ENCODE measurements at regions not wholly inside any gene's neighbourhood (a gene's known extent, or its start where the extent isn't known, plus 50 kb on each side); places are given as distances from the start of the nearest gene placed in this dataset.

- TF ChIP-seq GATA2 (IDR thresholded peaks at IDR 0.05; ENCODE audit: low read depth, low read length) (no peak), GATA3 (IDR thresholded peaks at IDR 0.05; ENCODE audit: low read depth, low read length) (no peak)
Observed at GRCh38 chr18:71049893-71050292, 761.0 kb downstream of the SOCS6 start.

- no peak for TF ChIP-seq GATA2 (IDR thresholded peaks at IDR 0.05; ENCODE audit: low read depth, low read length)
- TF ChIP-seq GATA3 (IDR thresholded peaks at IDR 0.05; ENCODE audit: low read depth, low read length): no peak
Observed at GRCh38 chr18:71047882-71048281, 759.0 kb downstream of the SOCS6 start.

GRCh38 chr18:71045331-71046065, 756.7 kb downstream of the SOCS6 start:
- TF ChIP-seq GATA2 (IDR thresholded peaks at IDR 0.05; ENCODE audit: low read depth, low read length) (no peak), GATA3 (IDR thresholded peaks at IDR 0.05; ENCODE audit: low read depth, low read length) (no peak)

- TF ChIP-seq GATA3 (IDR thresholded peaks at IDR 0.05; ENCODE audit: low read depth, low read length) (no peak), GATA2 (IDR thresholded peaks at IDR 0.05; ENCODE audit: low read depth, low read length) (no peak)
Observed at GRCh38 chr18:71040161-71040560, 751.3 kb downstream of the SOCS6 start.

- no peak for TF ChIP-seq GATA2 (IDR thresholded peaks at IDR 0.05; ENCODE audit: low read depth, low read length)
- TF ChIP-seq GATA3 (IDR thresholded peaks at IDR 0.05; ENCODE audit: low read depth, low read length): no peak
Observed at GRCh38 chr18:71038196-71038595, 749.4 kb downstream of the SOCS6 start.

- TF ChIP-seq GATA3 (IDR thresholded peaks at IDR 0.05; ENCODE audit: low read depth, low read length): no peak
Observed at GRCh38 chr18:71036783-71037182, 747.9 kb downstream of the SOCS6 start.

GRCh38 chr18:71028285-71028762, 739.5 kb downstream of the SOCS6 start:
- TF ChIP-seq GATA2 (IDR thresholded peaks at IDR 0.05; ENCODE audit: low read depth, low read length) (no peak; the same call in 1 of the 2 replicates), GATA3 (IDR thresholded peaks at IDR 0.05; ENCODE audit: low read depth, low read length) (no peak)

GRCh38 chr18:71027531-71027930, 738.7 kb downstream of the SOCS6 start:
- TF ChIP-seq GATA2 (IDR thresholded peaks at IDR 0.05; ENCODE audit: low read depth, low read length): no peak
- TF ChIP-seq GATA3 (IDR thresholded peaks at IDR 0.05; ENCODE audit: low read depth, low read length): no peak

GRCh38 chr18:71025505-71026225, 736.8 kb downstream of the SOCS6 start:
- TF ChIP-seq GATA2 (IDR thresholded peaks at IDR 0.05; ENCODE audit: low read depth, low read length) (no peak), GATA3 (IDR thresholded peaks at IDR 0.05; ENCODE audit: low read depth, low read length) (no peak)

GRCh38 chr18:71022389-71022788, 733.5 kb downstream of the SOCS6 start:
- TF ChIP-seq GATA2 (IDR thresholded peaks at IDR 0.05; ENCODE audit: low read depth, low read length) (no peak), GATA3 (IDR thresholded peaks at IDR 0.05; ENCODE audit: low read depth, low read length) (no peak)

- TF ChIP-seq GATA3 (IDR thresholded peaks at IDR 0.05; ENCODE audit: low read depth, low read length) (no peak), GATA2 (IDR thresholded peaks at IDR 0.05; ENCODE audit: low read depth, low read length) (no peak)
Observed at GRCh38 chr18:71021030-71021362, 732.2 kb downstream of the SOCS6 start.

GRCh38 chr18:71020342-71021029, 731.6 kb downstream of the SOCS6 start:
- TF ChIP-seq GATA3 (IDR thresholded peaks at IDR 0.05; ENCODE audit: low read depth, low read length) (no peak), GATA2 (IDR thresholded peaks at IDR 0.05; ENCODE audit: low read depth, low read length) (no peak)

GRCh38 chr18:71018816-71019215, 730.0 kb downstream of the SOCS6 start:
- no peak for TF ChIP-seq GATA3 (IDR thresholded peaks at IDR 0.05; ENCODE audit: low read depth, low read length)
- TF ChIP-seq GATA2 (IDR thresholded peaks at IDR 0.05; ENCODE audit: low read depth, low read length): no peak

GRCh38 chr18:71012789-71013188, 723.9 kb downstream of the SOCS6 start:
- TF ChIP-seq GATA2 (IDR thresholded peaks at IDR 0.05; ENCODE audit: low read depth, low read length) (no peak), GATA3 (IDR thresholded peaks at IDR 0.05; ENCODE audit: low read depth, low read length) (no peak)
